Liver (tissue), 8 donors: ENCODE measurements at regions not wholly inside any gene's neighbourhood (a gene's known extent, or its start where the extent isn't known, plus 50 kb on each side); places are given as distances from the start of the nearest gene placed in this dataset.

Experiments used
- DNase-seq: peaks from one replicate; pipeline ENCODE4 v3.0.0-alpha.2; 2017; ENCODE audit warnings: low spot score
- H3K27ac ChIP-seq, 2 donors: one replicate each; pipeline ENCODE4 v1.7.0; 2013; ENCODE audit warnings: inconsistent platforms in 2 of 2, low read length in 2 of 2, control low read depth in 1 of 2, low read depth in 1 of 2, mild to moderate bottlenecking in 1 of 2
- H3K27me3 ChIP-seq, 4 donors: one replicate each; pipeline versions ENCODE4 v1.6.1 to v1.7.0; 2013; ENCODE audit warnings: low read length in 3 of 4, inconsistent platforms in 1 of 4, mild to moderate bottlenecking in 1 of 4, moderate library complexity in 1 of 4; ENCODE audit not compliant: control insufficient read depth in 4 of 4, insufficient read depth in 4 of 4
- H3K36me3 ChIP-seq, 4 donors: one replicate each; pipeline versions ENCODE4 v1.6.1 to v1.7.0; 2013; ENCODE audit warnings: low read length in 3 of 4, mild to moderate bottlenecking in 3 of 4, low read depth in 1 of 4, moderate library complexity in 1 of 4; ENCODE audit not compliant: control insufficient read depth in 4 of 4, insufficient read depth in 3 of 4
- H3K4me1 ChIP-seq, 4 donors: one replicate each; pipeline versions ENCODE4 v1.6.1 to v1.7.0; 2013; ENCODE audit warnings: low read length in 3 of 4, mild to moderate bottlenecking in 3 of 4, moderate library complexity in 1 of 4; ENCODE audit not compliant: control insufficient read depth in 4 of 4, insufficient read depth in 4 of 4
- H3K4me3 ChIP-seq, 3 donors: one replicate each; pipeline versions ENCODE4 v1.6.1 to v1.7.0; 2013; ENCODE audit warnings: low read length in 3 of 3, control low read depth in 1 of 3, low read depth in 1 of 3, mild to moderate bottlenecking in 1 of 3
- H3K9ac ChIP-seq, 2 donors: one replicate each; pipeline ENCODE4 v1.7.0; 2013; ENCODE audit warnings: low read length in 2 of 2, mild to moderate bottlenecking in 2 of 2, moderate library complexity in 2 of 2, control low read depth in 1 of 2, low read depth in 1 of 2
- H3K9me3 ChIP-seq, 4 donors: one replicate each; pipeline versions ENCODE4 v1.6.1 to v1.7.0; 2013; ENCODE audit warnings: low read length in 3 of 4; ENCODE audit not compliant: control insufficient read depth in 4 of 4
- EGR1 ChIP-seq, 2 donors: IDR thresholded peaks; 2 replicates each; pipeline ENCODE4 v1.6.1; 2016 to 2018; ENCODE audit warnings: antibody characterized with exemption in 2 of 2, low read depth in 2 of 2
- FOXA1 ChIP-seq: IDR thresholded peaks from 2 replicates; pipeline ENCODE4 v1.6.1; 2016; ENCODE audit warnings: antibody characterized with exemption
- FOXA2 ChIP-seq: IDR thresholded peaks from 2 replicates; pipeline ENCODE4 v1.6.1; 2016; ENCODE audit warnings: antibody characterized with exemption
- GABPA ChIP-seq, 2 donors: IDR thresholded peaks in 1 of 2; conservative IDR thresholded peaks in 1 of 2; 2 replicates each; pipeline ENCODE4 v1.6.1; 2016; ENCODE audit warnings: antibody characterized with exemption in 2 of 2, mild to moderate bottlenecking in 1 of 2, moderate library complexity in 1 of 2
- HNF4A ChIP-seq, 2 donors: conservative IDR thresholded peaks; 2 replicates each; pipeline ENCODE4 v1.6.1; 2016; ENCODE audit warnings: antibody characterized with exemption in 2 of 2, mild to moderate bottlenecking in 2 of 2
- HNF4G ChIP-seq: IDR thresholded peaks from 2 replicates; pipeline ENCODE4 v1.6.1; 2016; ENCODE audit warnings: antibody characterized with exemption
- JUND ChIP-seq, 2 donors: IDR thresholded peaks; 2 replicates each; pipeline ENCODE4 v1.6.1; 2016; ENCODE audit warnings: antibody characterized with exemption in 2 of 2
- NR2F2 ChIP-seq: IDR thresholded peaks from 2 replicates; pipeline ENCODE4 v1.6.1; 2016; ENCODE audit warnings: antibody characterized with exemption
- RAD21 ChIP-seq, 2 donors: IDR thresholded peaks; 2 replicates each; pipeline ENCODE4 v1.6.1; 2016; ENCODE audit warnings: antibody characterized with exemption in 2 of 2, mild to moderate bottlenecking in 2 of 2
- RXRA ChIP-seq, 2 donors: IDR thresholded peaks; 2 replicates each; pipeline ENCODE4 v1.6.1; 2017 to 2018; ENCODE audit warnings: antibody characterized with exemption in 2 of 2, mild to moderate bottlenecking in 1 of 2
- SP1 ChIP-seq: IDR thresholded peaks from 2 replicates; pipeline ENCODE4 v1.6.1; 2018; ENCODE audit warnings: antibody characterized with exemption, mild to moderate bottlenecking
- TAF1 ChIP-seq: conservative IDR thresholded peaks from 2 replicates; pipeline ENCODE4 v1.6.1; 2016; ENCODE audit warnings: antibody characterized with exemption, mild to moderate bottlenecking
- YY1 ChIP-seq: IDR thresholded peaks from 2 replicates; pipeline ENCODE4 v1.6.1; 2016; ENCODE audit warnings: antibody characterized with exemption, mild to moderate bottlenecking
- WGBS: extraction: QIAGEN DNeasy Blood & Tissue Kit; methylation state at CpG from one replicate; pipeline ENCODE4 v1.1.7; 2013; 5-methylcytosine and 5-hydroxymethylcytosine counted together
- TF ChIP-seq, protein P1 (sequence below): IDR thresholded peaks from 2 replicates; pipeline ENCODE4 v1.6.1; 2016; ENCODE audit warnings: antibody characterized with exemption
- TF ChIP-seq, protein P2 (sequence below): IDR thresholded peaks from 2 replicates; pipeline ENCODE4 v1.6.1; 2016; ENCODE audit warnings: antibody characterized with exemption, mild to moderate bottlenecking
- TF ChIP-seq, protein P3 (sequence below): IDR thresholded peaks from 2 replicates; pipeline ENCODE4 v1.6.1; 2016; ENCODE audit warnings: antibody characterized with exemption
- TF ChIP-seq, protein P4 (sequence below): IDR thresholded peaks from 2 replicates; pipeline ENCODE4 v1.6.1; 2016; ENCODE audit warnings: antibody characterized with exemption
- TF ChIP-seq, protein P5 (sequence below): fragments of 150-350 bp; IDR thresholded peaks from 2 replicates; pipeline ENCODE4 v1.5.1; 2017; ENCODE audit warnings: improper control_type of control experiment, low read depth, low read length; ENCODE audit not compliant: missing input control
- donor health status: healthy.
- donor health status: healthy.
- donor health status: healthy.
- donor health status: healthy.
- donor health status: healthy.

DNA sequence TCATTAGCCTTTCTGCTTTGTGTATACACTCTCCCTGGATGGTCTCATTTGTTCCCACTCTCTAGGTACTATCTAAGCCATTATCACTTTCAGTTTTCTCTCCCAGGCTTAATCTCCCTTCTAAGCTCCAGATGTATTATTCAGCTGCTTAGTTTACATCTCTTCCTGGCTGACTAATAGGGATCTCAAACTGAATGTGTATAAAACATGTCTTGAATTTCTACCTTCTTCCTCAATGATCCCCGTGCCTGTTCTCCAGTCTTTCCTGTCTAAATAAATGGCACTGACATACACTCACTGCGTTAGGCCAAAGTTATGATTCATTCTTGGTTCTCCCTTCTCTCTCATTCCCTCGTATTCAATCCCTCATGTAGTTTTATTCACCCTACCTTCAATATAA, 127.3 kb downstream of the NR2F2 start:
- no peaks in the 10 kb centered on the region for H3K4me1 ChIP-seq
- H3K27ac ChIP-seq, result no peak overlapping the region
- H3K9ac ChIP-seq, result no peak overlapping the region
- no peak for DNase-seq
- H3K4me3 ChIP-seq, result no peak overlapping the region
- no peaks in the 10 kb centered on the region for H3K27me3 ChIP-seq
- TF ChIP-seq SP1 (no peak), HNF4G (no peak), NR2F2 (no peak), JUND (IDR thresholded peaks at IDR 0.05) (no peak), FOXA2 (no peak), FOXA1 (no peak), RAD21 (IDR thresholded peaks at IDR 0.05) (no peak), TAF1 (no peak), GABPA (IDR thresholded peaks at IDR 0.05 in 1 of 2, conservative IDR thresholded peaks at IDR 0.05 in 1 of 2) (no peak), HNF4A (conservative IDR thresholded peaks at IDR 0.05) (no peak), EGR1 (IDR thresholded peaks at IDR 0.05; ENCODE audit: low read depth in 2 of 2) (no peak), YY1 (no peak), RXRA (IDR thresholded peaks at IDR 0.05) (no peak)
- TF ChIP-seq, protein P1, sequence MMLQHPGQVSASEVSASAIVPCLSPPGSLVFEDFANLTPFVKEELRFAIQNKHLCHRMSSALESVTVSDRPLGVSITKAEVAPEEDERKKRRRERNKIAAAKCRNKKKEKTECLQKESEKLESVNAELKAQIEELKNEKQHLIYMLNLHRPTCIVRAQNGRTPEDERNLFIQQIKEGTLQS, result no peak
- TF ChIP-seq, protein P2, sequence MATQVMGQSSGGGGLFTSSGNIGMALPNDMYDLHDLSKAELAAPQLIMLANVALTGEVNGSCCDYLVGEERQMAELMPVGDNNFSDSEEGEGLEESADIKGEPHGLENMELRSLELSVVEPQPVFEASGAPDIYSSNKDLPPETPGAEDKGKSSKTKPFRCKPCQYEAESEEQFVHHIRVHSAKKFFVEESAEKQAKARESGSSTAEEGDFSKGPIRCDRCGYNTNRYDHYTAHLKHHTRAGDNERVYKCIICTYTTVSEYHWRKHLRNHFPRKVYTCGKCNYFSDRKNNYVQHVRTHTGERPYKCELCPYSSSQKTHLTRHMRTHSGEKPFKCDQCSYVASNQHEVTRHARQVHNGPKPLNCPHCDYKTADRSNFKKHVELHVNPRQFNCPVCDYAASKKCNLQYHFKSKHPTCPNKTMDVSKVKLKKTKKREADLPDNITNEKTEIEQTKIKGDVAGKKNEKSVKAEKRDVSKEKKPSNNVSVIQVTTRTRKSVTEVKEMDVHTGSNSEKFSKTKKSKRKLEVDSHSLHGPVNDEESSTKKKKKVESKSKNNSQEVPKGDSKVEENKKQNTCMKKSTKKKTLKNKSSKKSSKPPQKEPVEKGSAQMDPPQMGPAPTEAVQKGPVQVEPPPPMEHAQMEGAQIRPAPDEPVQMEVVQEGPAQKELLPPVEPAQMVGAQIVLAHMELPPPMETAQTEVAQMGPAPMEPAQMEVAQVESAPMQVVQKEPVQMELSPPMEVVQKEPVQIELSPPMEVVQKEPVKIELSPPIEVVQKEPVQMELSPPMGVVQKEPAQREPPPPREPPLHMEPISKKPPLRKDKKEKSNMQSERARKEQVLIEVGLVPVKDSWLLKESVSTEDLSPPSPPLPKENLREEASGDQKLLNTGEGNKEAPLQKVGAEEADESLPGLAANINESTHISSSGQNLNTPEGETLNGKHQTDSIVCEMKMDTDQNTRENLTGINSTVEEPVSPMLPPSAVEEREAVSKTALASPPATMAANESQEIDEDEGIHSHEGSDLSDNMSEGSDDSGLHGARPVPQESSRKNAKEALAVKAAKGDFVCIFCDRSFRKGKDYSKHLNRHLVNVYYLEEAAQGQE, result no peak
- TF ChIP-seq, protein P3, sequence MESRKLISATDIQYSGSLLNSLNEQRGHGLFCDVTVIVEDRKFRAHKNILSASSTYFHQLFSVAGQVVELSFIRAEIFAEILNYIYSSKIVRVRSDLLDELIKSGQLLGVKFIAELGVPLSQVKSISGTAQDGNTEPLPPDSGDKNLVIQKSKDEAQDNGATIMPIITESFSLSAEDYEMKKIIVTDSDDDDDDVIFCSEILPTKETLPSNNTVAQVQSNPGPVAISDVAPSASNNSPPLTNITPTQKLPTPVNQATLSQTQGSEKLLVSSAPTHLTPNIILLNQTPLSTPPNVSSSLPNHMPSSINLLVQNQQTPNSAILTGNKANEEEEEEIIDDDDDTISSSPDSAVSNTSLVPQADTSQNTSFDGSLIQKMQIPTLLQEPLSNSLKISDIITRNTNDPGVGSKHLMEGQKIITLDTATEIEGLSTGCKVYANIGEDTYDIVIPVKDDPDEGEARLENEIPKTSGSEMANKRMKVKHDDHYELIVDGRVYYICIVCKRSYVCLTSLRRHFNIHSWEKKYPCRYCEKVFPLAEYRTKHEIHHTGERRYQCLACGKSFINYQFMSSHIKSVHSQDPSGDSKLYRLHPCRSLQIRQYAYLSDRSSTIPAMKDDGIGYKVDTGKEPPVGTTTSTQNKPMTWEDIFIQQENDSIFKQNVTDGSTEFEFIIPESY, result no peak
- TF ChIP-seq, protein P4, sequence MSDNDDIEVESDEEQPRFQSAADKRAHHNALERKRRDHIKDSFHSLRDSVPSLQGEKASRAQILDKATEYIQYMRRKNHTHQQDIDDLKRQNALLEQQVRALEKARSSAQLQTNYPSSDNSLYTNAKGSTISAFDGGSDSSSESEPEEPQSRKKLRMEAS, result no peak
- TF ChIP-seq, protein P5, sequence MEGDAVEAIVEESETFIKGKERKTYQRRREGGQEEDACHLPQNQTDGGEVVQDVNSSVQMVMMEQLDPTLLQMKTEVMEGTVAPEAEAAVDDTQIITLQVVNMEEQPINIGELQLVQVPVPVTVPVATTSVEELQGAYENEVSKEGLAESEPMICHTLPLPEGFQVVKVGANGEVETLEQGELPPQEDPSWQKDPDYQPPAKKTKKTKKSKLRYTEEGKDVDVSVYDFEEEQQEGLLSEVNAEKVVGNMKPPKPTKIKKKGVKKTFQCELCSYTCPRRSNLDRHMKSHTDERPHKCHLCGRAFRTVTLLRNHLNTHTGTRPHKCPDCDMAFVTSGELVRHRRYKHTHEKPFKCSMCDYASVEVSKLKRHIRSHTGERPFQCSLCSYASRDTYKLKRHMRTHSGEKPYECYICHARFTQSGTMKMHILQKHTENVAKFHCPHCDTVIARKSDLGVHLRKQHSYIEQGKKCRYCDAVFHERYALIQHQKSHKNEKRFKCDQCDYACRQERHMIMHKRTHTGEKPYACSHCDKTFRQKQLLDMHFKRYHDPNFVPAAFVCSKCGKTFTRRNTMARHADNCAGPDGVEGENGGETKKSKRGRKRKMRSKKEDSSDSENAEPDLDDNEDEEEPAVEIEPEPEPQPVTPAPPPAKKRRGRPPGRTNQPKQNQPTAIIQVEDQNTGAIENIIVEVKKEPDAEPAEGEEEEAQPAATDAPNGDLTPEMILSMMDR, result no peak
- H3K36me3 ChIP-seq, result no peaks in the 10 kb centered on the region
- 82% methylated on average over 3 of the region's 3 CpGs for WGBS
- no peaks in the 10 kb centered on the region for H3K9me3 ChIP-seq
